Fibroblast of lung (primary cell): ENCODE measurements at regions not wholly inside any gene's neighbourhood (a gene's known extent, or its start where the extent isn't known, plus 50 kb on each side); places are given as distances from the start of the nearest gene placed in this dataset.

Experiments
- DNase-seq, 2 donors: peaks; one replicate each; pipeline versions ENCODE4 v3.0.0 to v3.0.0-alpha.2; 2010; ENCODE audit warnings: low read depth in 2 of 2
- H2AFZ ChIP-seq: 2 replicates; pipeline ENCODE4 v1.5.1; 2012; ENCODE audit warnings: low read length, control low read depth, inconsistent platforms
- H3K27ac ChIP-seq: 2 replicates; pipeline ENCODE4 v1.5.1; 2011; ENCODE audit warnings: low read length, control low read depth; ENCODE audit not compliant: insufficient read depth
- H3K27me3 ChIP-seq: 2 replicates; pipeline ENCODE4 v1.5.1; 2011; ENCODE audit warnings: mild to moderate bottlenecking, low read length; ENCODE audit not compliant: control insufficient read depth, insufficient read depth
- H3K36me3 ChIP-seq: 2 replicates; pipeline ENCODE4 v1.5.1; 2011; ENCODE audit warnings: low read length; ENCODE audit not compliant: control insufficient read depth, insufficient read depth
- H3K4me1 ChIP-seq: 2 replicates; pipeline ENCODE4 v1.5.1; 2011; ENCODE audit warnings: low read length; ENCODE audit not compliant: control insufficient read depth, insufficient read depth; ENCODE audit errors: extremely low read depth
- H3K4me2 ChIP-seq: 2 replicates; pipeline ENCODE4 v1.5.1; 2011; ENCODE audit warnings: low read length, control low read depth; ENCODE audit not compliant: insufficient read depth; ENCODE audit errors: extremely low read depth
- H3K4me3 ChIP-seq, 4 experiments: fragments of 200-600 bp in 1 of 4; sonication (generic) in 1 of 4; replicated peaks in 1 of 4; 2 replicates each; pipeline ENCODE4 v1.5.1; 2011 to 2016; ENCODE audit warnings: low read length in 4 of 4, low read depth in 3 of 4, mild to moderate bottlenecking in 3 of 4, control low read depth in 2 of 4, inconsistent platforms in 1 of 4, mixed read lengths in 1 of 4; ENCODE audit not compliant: insufficient read depth in 1 of 4; ENCODE audit errors: control extremely low read depth in 1 of 4
- H3K79me2 ChIP-seq: 2 replicates; pipeline ENCODE4 v1.5.1; 2012; ENCODE audit warnings: mild to moderate bottlenecking, low read length, inconsistent platforms; ENCODE audit not compliant: control insufficient read depth, insufficient read depth
- H3K9ac ChIP-seq: 2 replicates; pipeline ENCODE4 v1.5.1; 2011; ENCODE audit warnings: mild to moderate bottlenecking, low read length, control low read depth; ENCODE audit not compliant: insufficient read depth
- H3K9me3 ChIP-seq: 2 replicates; pipeline ENCODE4 v1.5.1; 2012; ENCODE audit warnings: low read depth, low read length; ENCODE audit not compliant: control insufficient read depth, insufficient read depth
- H4K20me1 ChIP-seq: 2 replicates; pipeline ENCODE4 v1.5.1; 2011; ENCODE audit warnings: low read length; ENCODE audit not compliant: control insufficient read depth, insufficient read depth; ENCODE audit errors: extremely low read depth
- EZH2 ChIP-seq: IDR thresholded peaks from 2 replicates; pipeline ENCODE4 v1.5.1; 2012; ENCODE audit warnings: low read length, control low read depth, mild to moderate bottlenecking; ENCODE audit errors: missing control alignments
- TF ChIP-seq, protein P1 (sequence below), 2 donors: IDR thresholded peaks in 1 of 2; conservative IDR thresholded peaks in 1 of 2; 1 replicate in 1 of 2; 2 replicates in 1 of 2; pipeline ENCODE4 v1.5.1; 2011 to 2012; ENCODE audit warnings: low read length in 2 of 2, control low read depth in 1 of 2, inconsistent platforms in 1 of 2, low read depth in 1 of 2, mild to moderate bottlenecking in 1 of 2

DNA sequence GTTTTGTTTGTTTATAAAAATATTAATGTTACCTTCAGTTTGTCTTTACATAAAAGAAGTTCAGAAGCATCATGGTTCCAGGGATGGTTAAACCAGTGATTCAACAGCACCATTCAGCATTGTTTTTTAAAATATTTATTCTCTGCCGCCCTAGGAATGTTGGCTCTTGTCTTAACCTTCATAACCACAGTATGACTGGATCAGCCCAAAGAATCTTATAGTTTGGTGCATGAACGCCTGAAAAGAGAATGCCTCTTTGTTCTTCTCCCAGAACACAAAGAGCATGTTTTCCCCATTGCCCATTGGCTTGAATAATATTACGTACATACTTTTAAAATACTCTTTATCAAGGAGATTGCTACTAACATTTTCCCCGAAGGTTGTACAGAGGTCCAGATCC lies 413.4 kb downstream of the ANXA1 start:
- DNase-seq, result peak in 1 of 2 donors; percentile 91
- no peak overlapping the region for H3K9ac ChIP-seq
- H3K4me1 ChIP-seq, result no peaks in the 10 kb centered on the region

DNA sequence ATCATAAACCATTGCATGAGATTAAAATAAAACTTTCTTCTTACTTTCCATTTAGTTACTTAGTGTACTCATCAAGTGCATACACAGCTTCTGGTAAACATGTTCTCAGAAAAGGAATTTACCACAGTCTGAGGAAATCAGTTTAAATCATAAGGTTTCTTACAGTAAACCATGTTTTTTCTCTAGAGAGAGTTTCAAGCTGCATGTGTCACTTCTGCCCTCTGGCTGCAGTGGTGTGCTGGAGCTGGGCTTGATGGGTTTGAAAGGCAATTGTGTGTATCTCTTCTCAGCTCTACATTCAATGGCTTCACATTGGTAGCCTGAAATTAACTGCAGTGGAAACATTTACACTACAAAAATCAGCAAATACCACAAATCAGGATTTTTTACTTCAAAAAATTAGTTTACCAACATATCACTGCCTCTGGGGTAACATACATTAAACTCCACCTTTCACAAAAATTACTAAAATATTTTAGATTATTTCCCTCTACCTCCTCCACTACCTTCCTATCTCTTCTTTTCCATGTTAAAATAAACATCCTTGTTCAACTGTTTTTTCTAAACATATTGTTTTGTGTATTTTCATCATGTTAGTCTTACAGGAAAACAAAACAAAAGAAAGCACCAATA lies 414.3 kb downstream of the ANXA1 start:
- Histone ChIP-seq H3K79me2 (no peaks in the 10 kb centered on the region), H3K9ac (no peak overlapping the region)
- peak in 1 of 2 donors; percentile 75 for DNase-seq

More for the DNA sequence above, 413.4 kb downstream of the ANXA1 start:
- Histone ChIP-seq H2AFZ (no peak overlapping the region), H3K27me3 (no peaks in the 10 kb centered on the region), H3K27ac (no peak overlapping the region), H3K4me3 (no peak overlapping the region), H3K9me3 (no peaks in the 10 kb centered on the region), H3K79me2 (no peaks in the 10 kb centered on the region), H3K36me3 (no peaks in the 10 kb centered on the region), H3K4me2 (no peak overlapping the region), H4K20me1 (no peaks in the 10 kb centered on the region)
- no peak for TF ChIP-seq EZH2
- TF ChIP-seq, protein P1, sequence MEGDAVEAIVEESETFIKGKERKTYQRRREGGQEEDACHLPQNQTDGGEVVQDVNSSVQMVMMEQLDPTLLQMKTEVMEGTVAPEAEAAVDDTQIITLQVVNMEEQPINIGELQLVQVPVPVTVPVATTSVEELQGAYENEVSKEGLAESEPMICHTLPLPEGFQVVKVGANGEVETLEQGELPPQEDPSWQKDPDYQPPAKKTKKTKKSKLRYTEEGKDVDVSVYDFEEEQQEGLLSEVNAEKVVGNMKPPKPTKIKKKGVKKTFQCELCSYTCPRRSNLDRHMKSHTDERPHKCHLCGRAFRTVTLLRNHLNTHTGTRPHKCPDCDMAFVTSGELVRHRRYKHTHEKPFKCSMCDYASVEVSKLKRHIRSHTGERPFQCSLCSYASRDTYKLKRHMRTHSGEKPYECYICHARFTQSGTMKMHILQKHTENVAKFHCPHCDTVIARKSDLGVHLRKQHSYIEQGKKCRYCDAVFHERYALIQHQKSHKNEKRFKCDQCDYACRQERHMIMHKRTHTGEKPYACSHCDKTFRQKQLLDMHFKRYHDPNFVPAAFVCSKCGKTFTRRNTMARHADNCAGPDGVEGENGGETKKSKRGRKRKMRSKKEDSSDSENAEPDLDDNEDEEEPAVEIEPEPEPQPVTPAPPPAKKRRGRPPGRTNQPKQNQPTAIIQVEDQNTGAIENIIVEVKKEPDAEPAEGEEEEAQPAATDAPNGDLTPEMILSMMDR (conservative IDR thresholded peaks at IDR 0.05 in 1 of 2, IDR thresholded peaks at IDR 0.05 in 1 of 2; ENCODE audit: low read depth in 1 of 2, low read length in 2 of 2), result no peak

DNA sequence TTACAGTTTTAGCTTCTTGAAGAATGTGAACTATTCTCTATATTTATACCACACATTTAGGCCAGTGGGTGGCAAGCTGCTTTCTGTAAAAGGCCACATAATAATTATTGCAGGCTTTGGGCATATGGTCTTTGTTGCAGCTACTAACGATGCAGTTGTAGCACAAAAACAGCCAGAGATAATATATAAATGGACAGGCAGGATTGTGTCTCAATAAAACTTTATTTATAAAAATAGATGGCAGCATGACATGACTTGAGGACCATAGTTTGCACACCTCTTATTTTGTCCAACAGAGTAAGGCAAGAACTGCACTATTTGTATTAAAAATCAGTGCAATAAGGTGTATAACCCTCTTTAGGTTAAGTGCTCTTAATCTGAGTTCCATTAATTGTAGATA lies 415.0 kb downstream of the ANXA1 start:
- no peak for DNase-seq
- no peaks in the 10 kb centered on the region for H3K4me1 ChIP-seq
- H2AFZ ChIP-seq, result no peak overlapping the region
- H3K27me3 ChIP-seq, result no peaks in the 10 kb centered on the region
- H3K36me3 ChIP-seq, result no peaks in the 10 kb centered on the region
- no peak overlapping the region for H3K4me3 ChIP-seq
- no peaks in the 10 kb centered on the region for H4K20me1 ChIP-seq
- H3K9ac ChIP-seq, result no peak overlapping the region
- H3K4me2 ChIP-seq, result no peak overlapping the region
- no peak overlapping the region for H3K27ac ChIP-seq
- no peaks in the 10 kb centered on the region for H3K79me2 ChIP-seq
- no peaks in the 10 kb centered on the region for H3K9me3 ChIP-seq
- TF ChIP-seq EZH2, result no peak
- TF ChIP-seq, protein P1 (conservative IDR thresholded peaks at IDR 0.05 in 1 of 2, IDR thresholded peaks at IDR 0.05 in 1 of 2; ENCODE audit: low read depth in 1 of 2, low read length in 2 of 2), result no peak

More for the DNA sequence above, 414.3 kb downstream of the ANXA1 start:
- Histone ChIP-seq H2AFZ (no peak overlapping the region), H3K9me3 (no peaks in the 10 kb centered on the region), H4K20me1 (no peaks in the 10 kb centered on the region), H3K27me3 (no peaks in the 10 kb centered on the region), H3K4me1 (no peaks in the 10 kb centered on the region), H3K4me2 (no peak overlapping the region), H3K27ac (no peak overlapping the region), H3K4me3 (no peak overlapping the region), H3K36me3 (no peaks in the 10 kb centered on the region)
- no peak for TF ChIP-seq EZH2
